K562 (cell line): ENCODE measurements at regions not wholly inside any gene's neighbourhood (a gene's known extent, or its start where the extent isn't known, plus 50 kb on each side); places are given as distances from the start of the nearest gene placed in this dataset.

Experiments
- DIDO1 ChIP-seq: fragments of 450-650 bp; IDR thresholded peaks from 2 replicates; pipeline ENCODE4 v1.6.1; 2016; ENCODE audit warnings: low read depth, missing biosample characterization, missing genetic modification characterization
- FOXM1 ChIP-seq, 2 experiments: fragments of 450-650 bp in 1 of 2; sonication (generic) in 1 of 2; formaldehyde crosslinking in 1 of 2; IDR thresholded peaks; 2 replicates each; pipeline versions ENCODE4 v1.6.1 to v1.9.0; 2017 to 2022; ENCODE audit warnings: low read depth in 2 of 2, mild to moderate bottlenecking in 2 of 2, missing genetic modification reagents in 1 of 2, moderate library complexity in 1 of 2
- ZC3H4 ChIP-seq: sonication (generic); formaldehyde crosslinking; IDR thresholded peaks from 2 replicates; pipeline ENCODE4 v1.9.0; 2021; ENCODE audit warnings: missing genetic modification reagents, borderline replicate concordance
- ZNF318 ChIP-seq, 2 experiments: fragments of 450-650 bp; IDR thresholded peaks; 2 replicates each; pipeline ENCODE4 v1.6.1; 2016; ENCODE audit warnings: mild to moderate bottlenecking in 2 of 2, borderline replicate concordance in 1 of 2, low read depth in 1 of 2, moderate library complexity in 1 of 2

DNA sequence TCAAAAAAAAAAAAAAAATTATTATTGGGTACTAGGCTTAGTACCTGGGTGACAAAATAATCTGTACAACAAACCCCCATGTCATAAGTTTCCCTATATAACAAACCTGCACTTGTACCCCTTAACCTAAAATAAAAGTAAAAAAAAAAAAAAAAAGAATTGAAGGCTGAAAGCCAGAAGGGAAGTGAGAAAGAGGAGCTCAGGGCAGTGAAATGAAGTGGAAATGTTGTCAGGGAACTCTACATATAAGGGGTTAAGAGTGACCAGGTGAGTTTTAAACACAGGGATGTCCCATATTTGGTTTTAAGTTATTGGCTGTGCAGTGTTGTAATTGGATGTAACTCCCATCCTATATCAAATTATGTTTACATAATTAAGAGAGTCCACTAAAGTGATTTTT lies 85.7 kb upstream of the ABCD3 start (continued):
- TF ChIP-seq ZNF318 (IDR thresholded peaks at IDR 0.05; ENCODE audit: borderline replicate concordance in 1 of 2, low read depth in 1 of 2) = no peak
- no peak for TF ChIP-seq FOXM1 (IDR thresholded peaks at IDR 0.05; ENCODE audit: low read depth)
- no peak for TF ChIP-seq FOXM1 (CRISPR knock-in tag; IDR thresholded peaks at IDR 0.05; ENCODE audit: low read depth)
- no peak for TF ChIP-seq DIDO1 (tag)
- TF ChIP-seq ZC3H4 (CRISPR knock-in tag) = no peak
